ENCODE measurements at regions not wholly inside any gene's neighbourhood (a gene's known extent, or its start where the extent isn't known, plus 50 kb on each side); places are given as distances from the start of the nearest gene placed in this dataset.

DNA sequence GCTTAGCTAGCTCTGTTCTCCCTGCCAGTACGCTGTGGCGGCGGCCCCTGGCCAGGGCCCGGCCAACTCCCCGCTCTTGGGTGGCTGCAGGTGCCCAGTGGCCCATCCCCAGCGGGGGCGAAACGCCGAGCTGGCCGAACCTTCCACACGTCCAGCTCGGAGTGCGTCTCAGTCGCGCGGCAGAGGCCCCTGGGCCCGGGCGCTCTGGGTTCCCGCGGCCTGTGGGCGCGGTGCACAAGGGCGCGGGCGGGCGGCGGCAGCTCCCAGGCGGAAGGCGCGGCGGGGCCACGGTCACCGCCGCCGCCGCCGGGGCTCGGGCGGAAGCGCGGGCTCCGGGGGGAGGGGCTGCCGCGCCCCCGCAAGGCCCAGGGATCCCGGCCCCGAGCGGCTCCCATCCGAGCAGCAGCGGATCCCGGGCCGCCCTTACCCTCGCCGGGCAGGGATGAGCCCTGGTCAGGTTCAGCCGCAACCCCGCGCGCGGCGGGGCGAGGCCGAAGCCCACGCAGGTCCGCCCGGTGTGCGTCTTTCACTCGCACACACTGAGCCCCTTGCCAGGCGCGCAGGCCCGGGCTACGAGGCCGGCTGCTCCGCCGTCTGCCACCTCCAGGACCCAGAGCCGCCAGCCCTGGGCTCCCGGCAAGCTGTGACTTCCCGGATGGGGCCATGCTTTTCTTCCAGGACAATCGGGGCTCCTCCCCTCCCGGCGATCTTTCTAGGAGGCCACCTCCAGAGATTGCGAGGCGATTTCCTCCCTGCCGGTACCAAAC lies 54.2 kb downstream of the CCDC54 start (continued):
- TF ChIP-seq, protein P1, sequence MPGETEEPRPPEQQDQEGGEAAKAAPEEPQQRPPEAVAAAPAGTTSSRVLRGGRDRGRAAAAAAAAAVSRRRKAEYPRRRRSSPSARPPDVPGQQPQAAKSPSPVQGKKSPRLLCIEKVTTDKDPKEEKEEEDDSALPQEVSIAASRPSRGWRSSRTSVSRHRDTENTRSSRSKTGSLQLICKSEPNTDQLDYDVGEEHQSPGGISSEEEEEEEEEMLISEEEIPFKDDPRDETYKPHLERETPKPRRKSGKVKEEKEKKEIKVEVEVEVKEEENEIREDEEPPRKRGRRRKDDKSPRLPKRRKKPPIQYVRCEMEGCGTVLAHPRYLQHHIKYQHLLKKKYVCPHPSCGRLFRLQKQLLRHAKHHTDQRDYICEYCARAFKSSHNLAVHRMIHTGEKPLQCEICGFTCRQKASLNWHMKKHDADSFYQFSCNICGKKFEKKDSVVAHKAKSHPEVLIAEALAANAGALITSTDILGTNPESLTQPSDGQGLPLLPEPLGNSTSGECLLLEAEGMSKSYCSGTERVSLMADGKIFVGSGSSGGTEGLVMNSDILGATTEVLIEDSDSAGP (CRISPR knock-in tag; IDR thresholded peaks at IDR 0.05; ENCODE audit: borderline replicate concordance): no peak; the same call in 1 of the 2 replicates
- TF ChIP-seq NFAT5 (CRISPR knock-in tag; IDR thresholded peaks at IDR 0.05) (no peak), ZNF101 (CRISPR knock-in tag; IDR thresholded peaks at IDR 0.05; ENCODE audit: borderline replicate concordance, low read depth) (no peak), CREM (IDR thresholded peaks at IDR 0.05) (no peak), CREM (CRISPR knock-in tag; IDR thresholded peaks at IDR 0.05) (no peak), ZNF281 (CRISPR knock-in tag; IDR thresholded peaks at IDR 0.05; ENCODE audit: borderline replicate concordance) (0 out of 2 replicates have a peak, but pooled peaks have one; percentile 6), TAF1 (CRISPR knock-in tag; IDR thresholded peaks at IDR 0.05) (peak; percentile 39; the same call in 1 of the 2 replicates), MYC (CRISPR knock-in tag; IDR thresholded peaks at IDR 0.05; ENCODE audit: borderline replicate concordance) (no peak), AFF4 (CRISPR knock-in tag; IDR thresholded peaks at IDR 0.05) (no peak), MED13 (CRISPR knock-in tag; IDR thresholded peaks at IDR 0.05) (no peak), ZNF563 (CRISPR knock-in tag; IDR thresholded peaks at IDR 0.05) (no peak), ZNF7 (CRISPR knock-in tag; IDR thresholded peaks at IDR 0.05) (no peak), MLLT10 (CRISPR knock-in tag; IDR thresholded peaks at IDR 0.05) (no peak), ZNF816 (CRISPR knock-in tag; IDR thresholded peaks at IDR 0.05; ENCODE audit: borderline replicate concordance) (no peak), KAT2B (IDR thresholded peaks at IDR 0.05; ENCODE audit: borderline replicate concordance, low read depth, low read length) (no peak)
